Colon (tissue), 2 donors: ENCODE measurements at regions not wholly inside any gene's neighbourhood (a gene's known extent, or its start where the extent isn't known, plus 50 kb on each side); places are given as distances from the start of the nearest gene placed in this dataset.
"Not testable (repeated sequence)": the region's sequence is repeated elsewhere in the genome, so short reads cannot be mapped to it uniquely, and the experiment has no call there.

Experiments
- FAIRE-seq: peaks from 2 replicates; lab custom pipeline; 2012; peaks lifted over from hg19 to GRCh38; lab: Jason Lieb, UNC
- donor health status: control.
- donor health status: control.

DNA sequence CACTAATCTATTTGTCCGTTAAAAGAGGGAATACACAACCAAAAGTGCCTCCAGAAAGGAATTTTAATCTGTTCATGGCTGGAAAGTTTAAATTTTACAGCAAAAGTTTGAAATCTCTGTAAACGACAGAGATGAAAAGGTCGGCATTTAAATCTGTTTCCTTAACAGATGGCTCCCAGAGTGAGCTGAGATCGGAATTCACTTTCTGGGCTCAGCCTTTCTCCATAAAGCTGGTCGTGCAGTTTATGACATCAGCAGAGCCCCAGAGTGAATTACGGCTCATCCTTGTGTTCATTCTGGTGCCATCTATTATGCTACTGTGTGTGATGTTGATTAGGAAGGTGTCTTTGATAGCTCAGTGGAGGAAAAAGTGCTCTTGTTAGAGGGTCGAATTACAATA, 117.6 kb upstream of the ZFP64 start:
- no peak for FAIRE-seq

DNA sequence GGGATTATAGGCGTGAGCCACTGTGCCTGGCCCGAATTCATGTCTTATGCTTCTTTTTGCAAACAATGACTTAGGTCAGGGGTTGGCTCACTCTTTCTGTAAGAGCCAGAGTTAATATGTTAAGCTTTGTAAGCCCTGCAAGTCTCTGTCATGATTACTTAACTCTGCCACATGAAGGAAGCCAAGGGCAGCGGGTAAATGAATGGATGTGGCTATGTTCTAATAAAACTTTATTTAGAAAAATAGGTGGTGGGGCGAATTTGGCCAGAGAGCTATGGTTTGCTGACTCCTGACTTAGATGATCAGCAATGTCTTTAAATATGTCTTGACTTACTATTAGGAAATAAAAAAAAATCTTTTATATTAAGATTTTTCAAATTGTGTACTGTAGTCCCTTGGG, 114.9 kb upstream of the ZFP64 start:
- no peak for FAIRE-seq

- FAIRE-seq, result no peak
Observed at GRCh38 chr20:52305858-52306257, 114.3 kb upstream of the ZFP64 start.

DNA sequence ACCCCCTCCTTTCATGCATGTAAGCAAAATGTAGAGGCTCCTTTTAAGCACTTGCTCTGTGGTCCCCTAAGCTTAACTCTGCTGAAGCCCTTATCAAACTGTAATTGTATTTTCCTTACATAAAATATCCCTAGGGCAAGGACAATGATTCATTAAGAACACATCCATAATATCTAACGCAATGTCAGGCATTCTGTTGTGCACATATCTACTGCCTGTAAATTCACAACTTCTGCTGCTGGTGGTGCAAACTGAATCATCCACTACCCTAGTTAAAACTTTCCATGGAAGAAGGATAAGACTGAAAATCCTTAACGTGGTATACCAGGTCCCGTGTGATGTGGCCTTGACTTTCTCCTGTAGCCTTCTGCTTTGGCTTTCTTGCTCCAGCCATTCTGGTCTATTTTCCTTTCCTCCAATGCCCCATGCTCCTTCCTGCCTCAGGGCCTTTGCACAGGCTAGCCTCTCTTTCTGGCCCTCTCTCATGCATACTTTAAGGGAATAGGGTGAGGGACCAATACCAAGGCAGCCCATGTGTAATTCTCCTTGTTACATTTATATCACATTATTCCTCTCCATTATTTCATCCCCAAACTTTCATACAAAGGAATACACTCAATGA, 113.6 kb upstream of the ZFP64 start:
- FAIRE-seq, result no peak

GRCh38 chr20:52303281-52303950, 111.8 kb upstream of the ZFP64 start:
- FAIRE-seq, result no peak

- FAIRE-seq, result no peak
Observed at GRCh38 chr20:52302736-52303135, 111.2 kb upstream of the ZFP64 start.

DNA sequence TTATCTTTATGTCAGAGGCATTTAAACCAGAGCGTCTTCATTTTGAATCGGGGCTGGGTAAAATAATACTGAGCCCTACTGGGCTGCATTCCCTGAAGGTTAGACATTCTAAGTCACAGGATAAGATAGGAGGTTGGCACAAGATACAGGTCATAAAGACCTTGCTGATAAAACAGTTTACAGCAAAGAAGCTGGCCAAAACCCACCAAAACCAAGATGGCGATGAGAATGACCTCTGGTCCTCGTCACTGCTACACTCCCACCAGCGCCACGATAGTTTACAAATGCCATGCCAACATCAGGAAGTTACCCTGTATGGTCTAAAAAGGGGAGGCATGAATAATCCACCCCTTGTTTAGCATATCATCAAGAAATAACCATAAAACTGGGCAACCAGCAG, 110.5 kb upstream of the ZFP64 start:
- FAIRE-seq, result not testable (repeated sequence)

DNA sequence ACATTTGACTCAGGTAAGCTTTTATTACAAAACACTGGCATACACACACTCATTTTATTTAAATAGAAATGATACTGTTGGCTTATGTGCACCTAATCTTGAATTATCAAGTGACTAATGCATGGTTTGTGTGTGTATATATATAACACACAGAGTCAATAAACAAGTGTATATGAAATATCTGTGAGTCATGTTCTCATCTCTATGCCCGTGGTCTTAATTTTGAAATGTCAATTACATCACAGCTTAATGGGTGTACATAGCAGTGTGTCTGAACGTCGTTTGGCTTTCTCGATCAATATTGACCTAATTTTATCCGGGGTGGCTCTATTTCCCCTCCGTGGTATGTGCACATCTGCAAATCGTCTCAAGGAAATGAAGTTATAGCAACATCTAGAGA, 104.0 kb upstream of the ZFP64 start:
- FAIRE-seq, result no peak

- no peak for FAIRE-seq
Observed at GRCh38 chr20:52294106-52294628, 102.6 kb upstream of the ZFP64 start.

- FAIRE-seq, result no peak
Observed at GRCh38 chr20:52291109-52291508, 99.5 kb upstream of the ZFP64 start.

DNA sequence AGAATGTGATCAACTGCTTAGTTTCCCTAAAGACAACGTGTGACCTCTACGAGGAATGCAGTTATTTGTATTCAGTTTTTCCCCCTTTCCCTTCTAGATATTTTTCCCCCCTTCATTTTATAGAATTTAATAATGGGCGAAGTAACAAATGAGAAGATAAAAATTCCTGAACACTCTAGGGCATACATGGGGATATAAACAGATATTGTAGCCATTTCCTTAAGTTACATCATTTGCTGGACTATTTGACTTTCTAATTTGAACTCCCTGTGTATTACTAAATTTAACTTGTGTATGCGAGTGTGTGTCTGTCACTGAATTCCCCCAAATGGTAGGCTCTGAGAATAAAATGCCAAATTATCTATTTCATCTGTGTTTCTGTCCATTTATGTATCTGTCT, 99.0 kb upstream of the ZFP64 start:
- FAIRE-seq, result no peak

GRCh38 chr20:52289956-52290565, 98.5 kb upstream of the ZFP64 start:
- FAIRE-seq, result no peak

- FAIRE-seq, result no peak
Observed at GRCh38 chr20:52280407-52280806, 88.8 kb upstream of the ZFP64 start.

GRCh38 chr20:52279706-52280105, 88.1 kb upstream of the ZFP64 start:
- no peak for FAIRE-seq

DNA sequence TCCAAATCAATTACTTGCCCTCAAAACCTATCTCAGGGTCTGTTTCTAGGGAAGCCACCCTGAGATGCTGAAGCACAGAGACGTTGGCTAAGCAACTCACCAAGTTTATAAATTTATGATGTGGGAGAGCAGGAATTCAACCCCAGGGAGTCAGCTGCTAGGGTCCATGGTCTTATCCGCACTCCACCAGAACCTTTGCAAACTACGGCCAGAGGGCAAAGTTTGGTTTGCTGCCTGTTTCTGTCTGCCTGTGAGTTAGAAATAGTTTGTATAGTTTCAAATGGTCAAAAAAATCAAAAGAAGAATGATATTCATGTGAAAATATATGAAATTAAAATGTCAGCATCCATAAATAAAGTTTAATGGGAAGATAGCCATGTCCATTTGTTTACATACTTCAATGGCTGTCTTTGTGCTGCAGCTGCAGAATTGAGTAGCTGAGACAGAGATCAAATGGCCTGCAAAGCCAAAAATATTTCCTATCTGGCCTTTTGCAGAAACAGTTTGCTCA, 83.7 kb upstream of the ZFP64 start:
- no peak for FAIRE-seq

DNA sequence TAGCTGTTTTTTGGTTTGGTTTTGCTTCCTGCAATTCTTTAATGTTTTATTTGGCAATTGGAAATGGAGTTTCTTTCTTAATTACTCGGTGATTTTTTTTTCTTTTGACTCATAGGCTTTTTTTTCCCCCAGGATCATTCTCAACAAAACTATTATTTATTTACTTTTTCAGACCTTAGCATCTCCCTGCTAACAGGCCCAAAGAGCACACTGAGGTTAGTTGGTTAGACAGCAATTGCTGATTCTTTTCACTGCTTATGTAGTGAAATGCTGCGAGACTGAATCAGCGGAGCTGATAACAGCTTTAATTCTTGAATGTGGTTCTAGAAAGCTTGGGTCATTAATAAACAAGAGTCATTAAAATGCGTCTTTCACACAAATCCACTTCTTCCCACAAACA, 79.1 kb upstream of the ZFP64 start:
- no peak for FAIRE-seq

GRCh38 chr20:52270001-52270606, 78.5 kb upstream of the ZFP64 start:
- no peak for FAIRE-seq

DNA sequence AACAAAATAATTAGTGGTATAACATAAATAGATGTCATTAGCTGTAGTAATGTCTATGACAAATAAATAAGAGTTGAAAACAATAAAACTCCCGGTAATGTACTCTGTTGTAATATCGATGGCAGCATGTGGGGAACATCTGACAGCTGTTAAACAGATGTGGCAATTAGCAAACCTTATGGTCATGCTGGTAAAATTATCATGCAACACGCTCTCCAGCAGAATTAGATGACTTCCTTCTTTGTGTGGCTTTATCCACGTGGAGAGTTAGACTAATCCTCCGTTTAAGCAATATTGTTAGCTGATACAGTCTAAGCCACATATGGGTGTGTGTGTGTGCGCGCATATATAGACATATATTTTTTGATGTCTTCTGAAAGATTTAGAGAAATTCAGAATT, 77.7 kb upstream of the ZFP64 start:
- no peak for FAIRE-seq

DNA sequence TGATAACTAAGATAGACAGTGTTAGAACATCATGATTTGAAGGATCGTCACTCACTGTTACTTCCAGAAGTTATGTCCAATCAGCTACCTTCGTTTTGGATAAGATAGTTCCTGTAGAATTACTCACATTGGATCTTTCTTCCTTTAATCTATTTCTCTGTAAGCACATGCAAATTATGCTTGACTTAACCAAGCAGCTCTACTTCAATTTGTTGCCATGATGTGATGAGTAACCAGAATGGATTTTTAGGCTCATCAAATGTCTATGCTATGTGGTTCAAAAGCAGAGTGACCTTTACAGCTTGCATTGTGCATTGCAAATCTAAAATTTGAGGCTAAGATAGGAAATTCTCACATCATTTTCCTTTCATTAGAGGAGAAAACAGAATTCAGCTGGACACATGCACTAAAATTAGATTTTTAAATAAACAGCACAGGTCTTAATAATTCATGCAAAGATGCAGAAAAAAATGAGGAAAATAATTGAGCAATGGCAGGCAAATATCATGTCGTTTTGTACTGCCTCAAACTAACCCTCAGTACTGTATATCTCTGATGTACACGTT, 76.7 kb upstream of the ZFP64 start:
- FAIRE-seq, result no peak

DNA sequence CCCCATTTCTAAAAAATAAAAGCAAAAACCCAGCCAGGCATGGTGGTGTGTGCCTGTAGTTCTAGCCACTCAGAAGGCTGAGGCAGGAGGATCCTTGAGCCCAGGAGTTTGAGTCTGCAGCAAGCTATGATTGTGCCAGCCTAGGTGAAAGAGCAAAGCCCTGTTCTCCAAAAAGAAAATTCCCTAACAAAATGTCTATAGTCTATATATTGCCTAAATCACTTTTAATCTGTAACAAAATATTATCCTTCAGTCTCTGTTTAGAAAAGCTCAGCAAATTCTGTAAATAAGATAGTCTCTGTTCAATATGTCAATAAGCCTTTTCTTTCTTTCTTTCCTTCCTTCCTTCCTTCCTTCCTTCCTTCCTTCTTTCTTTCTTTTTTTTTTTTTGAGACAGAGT, 75.8 kb upstream of the ZFP64 start:
- FAIRE-seq, result no peak

GRCh38 chr20:52263757-52264156, 72.2 kb upstream of the ZFP64 start:
- no peak for FAIRE-seq

- FAIRE-seq, result no peak
Observed at GRCh38 chr20:52261792-52262191, 70.2 kb upstream of the ZFP64 start.

GRCh38 chr20:52259295-52259694, 67.7 kb upstream of the ZFP64 start:
- no peak for FAIRE-seq
